GM11168 (cell line): ENCODE measurements at regions not wholly inside any gene's neighbourhood (a gene's known extent, or its start where the extent isn't known, plus 50 kb on each side); places are given as distances from the start of the nearest gene placed in this dataset.

Experiments used
- in situ Hi-C: fragments of 300-500 bp; cut with MboI; formaldehyde crosslinking; loops from one replicate; pipeline ENCODE4 v1.12.0; 2022; ENCODE audit warnings: low sequenced_read_pairs; ENCODE audit not compliant: unreplicated experiment

- in situ Hi-C loops: no loop called here
Measured at GRCh38 chr11:122330279-122330965, 214.4 kb upstream of the BLID start.

DNA sequence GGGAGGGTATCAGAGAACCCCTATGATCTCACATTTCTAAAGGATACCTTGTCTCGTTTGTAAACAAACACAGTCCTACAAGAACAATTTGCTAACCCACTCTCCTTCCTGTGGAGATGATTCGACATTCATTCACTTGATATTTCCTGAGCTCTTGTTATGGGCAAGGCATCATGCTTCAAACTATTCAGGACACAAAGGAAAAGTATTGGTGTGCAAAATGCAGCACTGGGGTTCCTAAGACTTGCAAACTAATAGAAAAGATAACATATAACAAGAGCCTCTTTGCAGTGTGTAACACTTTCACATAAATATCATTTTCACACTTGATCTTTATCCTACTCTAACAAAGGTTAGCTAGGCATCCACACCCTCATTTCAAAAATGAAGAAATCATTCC, 211.5 kb upstream of the BLID start:
- in situ Hi-C loops: no loop called here

GRCh38 chr11:122323754-122324421, 207.9 kb upstream of the BLID start:
- in situ Hi-C loops: no loop called here

- in situ Hi-C loops: no loop called here
Measured at GRCh38 chr11:122322329-122322728, 206.3 kb upstream of the BLID start.

DNA sequence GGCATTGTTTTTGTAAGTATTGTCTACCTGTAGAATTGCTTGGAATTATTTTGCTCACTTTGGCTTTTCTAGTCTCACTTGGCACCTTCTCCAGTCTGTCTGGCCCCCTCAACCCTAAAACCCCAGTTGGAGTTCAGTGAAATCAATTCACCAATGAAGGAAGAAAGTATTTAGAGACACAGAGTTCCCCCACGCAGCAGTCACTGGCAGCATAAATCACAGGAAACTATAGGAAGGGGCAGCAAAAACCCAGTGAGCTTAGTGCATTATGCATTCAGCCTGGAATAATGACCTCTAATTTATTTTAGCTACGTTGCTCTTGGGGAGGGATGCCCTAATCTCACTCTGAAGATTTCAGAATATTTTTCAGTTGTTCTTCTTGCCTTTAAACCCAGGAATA, 204.7 kb upstream of the BLID start:
- in situ Hi-C loops: no loop called here

DNA sequence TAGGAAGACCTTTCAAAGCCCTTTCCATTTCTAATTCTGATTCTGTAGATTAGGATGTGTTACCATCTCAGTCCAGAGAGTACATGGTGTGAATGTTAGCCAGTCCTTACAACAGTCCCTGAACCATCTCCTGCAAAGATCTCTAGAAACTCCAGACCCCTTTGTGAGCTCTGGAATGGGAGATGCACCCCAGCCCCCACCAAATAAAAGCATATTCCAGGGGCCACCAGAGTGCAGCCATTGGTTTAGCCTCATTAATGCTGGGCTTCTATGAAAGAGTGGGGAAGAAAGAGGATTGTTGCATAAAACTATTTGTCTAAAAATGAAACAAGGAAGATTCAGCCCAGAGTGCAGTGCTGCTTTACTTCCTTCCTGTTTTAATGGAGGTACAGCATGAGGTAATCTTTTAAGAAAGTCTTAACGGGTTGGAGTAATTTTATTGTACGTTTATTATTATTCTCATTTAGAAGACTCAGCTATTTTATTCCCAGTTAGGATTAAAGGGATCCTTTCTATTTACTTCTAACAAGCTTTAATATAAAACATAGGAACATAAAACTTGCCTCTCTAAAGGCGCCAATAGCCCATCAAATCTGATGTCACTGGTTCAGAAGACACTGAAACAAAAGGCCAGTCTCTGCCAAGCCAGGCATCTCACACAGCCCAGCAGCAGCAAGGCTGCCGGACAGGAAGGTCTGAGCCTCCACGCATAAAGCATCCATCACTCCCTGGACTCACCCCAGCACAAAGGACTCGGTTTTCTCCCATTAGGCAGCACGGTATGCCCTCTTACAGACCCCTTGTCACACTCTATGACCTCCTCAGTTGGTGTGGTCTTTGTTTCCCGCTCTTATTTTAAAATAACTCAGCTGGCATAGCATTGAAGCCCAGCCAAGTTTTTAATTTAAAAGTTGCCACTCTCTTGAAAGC, 203.9 kb upstream of the BLID start:
- in situ Hi-C loops: no loop called here

- in situ Hi-C loops: no loop called here
Measured at GRCh38 chr11:122319085-122319484, 203.1 kb upstream of the BLID start.

DNA sequence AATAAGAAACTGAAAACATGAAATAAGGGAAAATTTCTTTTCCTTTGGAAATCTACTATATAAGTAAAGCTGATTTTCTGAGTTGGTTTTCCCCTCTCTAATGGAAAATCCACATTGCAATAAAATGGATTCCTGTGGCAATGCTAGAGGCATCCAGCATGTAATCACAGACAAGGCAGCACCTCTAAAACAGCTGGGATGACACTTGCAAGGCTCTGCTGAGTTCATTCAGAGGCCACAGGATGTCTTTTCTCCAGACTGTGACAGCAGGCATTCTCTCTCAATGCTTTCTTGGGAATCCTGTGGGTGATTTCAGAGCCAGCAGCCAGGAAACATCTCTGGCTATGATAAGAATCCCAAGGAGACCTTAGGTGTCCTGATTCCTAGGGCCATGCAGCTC, 201.3 kb upstream of the BLID start:
- in situ Hi-C loops: no loop called here

DNA sequence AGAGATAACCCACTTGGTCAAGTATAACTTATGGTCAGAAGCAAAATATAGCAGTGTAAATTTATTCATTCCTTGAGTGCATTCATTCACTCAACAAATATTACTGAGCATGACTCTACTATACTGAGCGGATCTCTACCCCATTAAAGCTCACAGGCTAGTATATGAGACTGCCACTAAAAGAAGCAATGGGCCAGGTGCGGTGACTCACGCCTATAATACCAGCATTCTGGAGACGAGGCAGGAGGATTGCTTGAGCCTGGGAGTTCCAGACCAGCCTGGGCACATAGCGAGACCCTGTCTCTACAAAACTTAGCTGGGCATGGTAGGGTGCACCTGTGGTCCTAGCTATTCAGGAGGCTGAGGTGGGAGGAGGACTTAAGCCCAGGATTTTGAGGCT, 197.6 kb upstream of the BLID start:
- in situ Hi-C loops: no loop called here

DNA sequence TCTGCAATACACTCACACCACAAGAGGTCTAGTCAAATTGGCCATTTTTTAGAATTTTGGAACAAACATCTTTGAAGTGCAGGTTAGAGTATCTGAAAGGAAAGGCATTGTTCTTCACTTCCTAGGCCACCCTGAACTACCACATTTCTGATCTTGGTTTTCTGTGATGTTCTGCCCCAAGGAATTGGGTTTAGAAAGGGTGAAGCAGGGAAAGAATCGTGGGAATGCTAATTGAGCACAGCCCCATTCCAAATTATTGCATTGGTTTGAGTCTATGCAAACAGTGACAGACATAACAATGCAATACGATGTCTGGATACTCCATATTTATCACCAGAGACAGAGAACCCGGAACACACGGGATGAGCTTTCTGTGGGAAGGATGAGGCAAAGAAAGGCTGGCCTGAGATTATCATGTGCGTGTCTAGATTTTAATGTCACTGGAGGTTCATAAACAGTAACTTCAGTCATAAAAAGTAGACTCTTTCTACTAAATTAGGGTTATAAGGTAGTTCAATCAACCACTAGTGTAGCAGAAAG, 195.3 kb upstream of the BLID start:
- in situ Hi-C loops: no loop called here

- in situ Hi-C loops: no loop called here
Measured at GRCh38 chr11:122310766-122311165, 194.8 kb upstream of the BLID start.

DNA sequence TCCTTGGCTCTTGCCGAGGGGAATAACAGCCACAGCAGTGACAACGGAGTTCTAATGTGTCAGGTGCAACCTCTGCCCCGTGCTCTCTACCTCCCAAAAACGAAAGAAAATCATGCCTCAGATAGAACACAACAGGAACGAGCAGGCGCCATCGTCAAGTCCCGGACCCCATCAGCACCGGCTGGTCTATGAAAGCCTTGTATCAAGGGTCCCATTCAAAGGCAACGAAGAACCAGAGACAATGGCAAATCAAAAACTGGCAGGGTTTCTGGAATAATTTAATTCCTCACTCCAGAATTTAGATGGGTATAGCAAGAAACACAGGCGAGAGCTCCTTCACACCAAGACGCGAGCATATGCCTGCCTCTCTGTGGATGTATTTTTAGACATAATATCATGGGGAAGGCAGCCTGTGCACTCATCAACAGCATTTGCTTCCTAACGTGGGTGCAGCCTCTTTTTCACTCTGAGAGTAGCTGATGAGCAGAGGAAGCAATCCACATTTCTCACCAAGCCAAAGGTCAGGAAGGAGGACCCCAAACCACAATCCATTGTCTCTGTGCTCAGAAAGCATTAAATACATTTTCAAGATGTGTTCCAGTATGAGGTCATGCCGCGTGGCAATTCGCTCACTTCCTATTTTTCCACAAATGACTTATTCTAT, 193.4 kb upstream of the BLID start:
- in situ Hi-C loops: no loop called here

- in situ Hi-C loops: no loop called here
Measured at GRCh38 chr11:122308226-122308625, 192.2 kb upstream of the BLID start.

DNA sequence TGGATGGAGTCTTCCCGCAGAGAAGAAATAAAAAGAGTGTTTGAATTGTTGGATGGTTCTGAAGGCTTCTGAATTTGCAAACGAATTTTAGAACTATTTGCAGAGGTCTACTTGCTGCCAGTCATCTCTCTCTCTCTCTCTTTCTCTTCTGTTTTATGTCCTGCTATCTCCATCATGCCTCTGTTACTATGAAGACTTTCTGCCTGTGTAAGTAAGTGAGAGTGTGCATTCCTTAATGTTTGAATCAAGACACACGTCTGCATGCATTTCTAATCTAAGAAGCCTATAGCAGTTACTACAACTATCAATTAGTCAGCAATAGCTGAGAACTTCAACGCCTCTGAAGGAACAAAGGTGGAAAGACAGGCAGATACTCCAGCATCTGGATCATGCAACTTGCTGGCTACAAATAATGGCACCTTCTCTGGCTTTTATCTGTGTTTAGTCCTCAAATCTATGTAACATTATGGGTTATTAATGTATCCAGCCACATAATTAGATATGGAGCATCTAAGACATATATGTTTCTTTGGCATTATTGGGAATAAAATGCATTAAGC, 191.5 kb upstream of the BLID start:
- in situ Hi-C loops: no loop called here

GRCh38 chr11:122306831-122307391, 190.9 kb upstream of the BLID start:
- in situ Hi-C loops: no loop called here

DNA sequence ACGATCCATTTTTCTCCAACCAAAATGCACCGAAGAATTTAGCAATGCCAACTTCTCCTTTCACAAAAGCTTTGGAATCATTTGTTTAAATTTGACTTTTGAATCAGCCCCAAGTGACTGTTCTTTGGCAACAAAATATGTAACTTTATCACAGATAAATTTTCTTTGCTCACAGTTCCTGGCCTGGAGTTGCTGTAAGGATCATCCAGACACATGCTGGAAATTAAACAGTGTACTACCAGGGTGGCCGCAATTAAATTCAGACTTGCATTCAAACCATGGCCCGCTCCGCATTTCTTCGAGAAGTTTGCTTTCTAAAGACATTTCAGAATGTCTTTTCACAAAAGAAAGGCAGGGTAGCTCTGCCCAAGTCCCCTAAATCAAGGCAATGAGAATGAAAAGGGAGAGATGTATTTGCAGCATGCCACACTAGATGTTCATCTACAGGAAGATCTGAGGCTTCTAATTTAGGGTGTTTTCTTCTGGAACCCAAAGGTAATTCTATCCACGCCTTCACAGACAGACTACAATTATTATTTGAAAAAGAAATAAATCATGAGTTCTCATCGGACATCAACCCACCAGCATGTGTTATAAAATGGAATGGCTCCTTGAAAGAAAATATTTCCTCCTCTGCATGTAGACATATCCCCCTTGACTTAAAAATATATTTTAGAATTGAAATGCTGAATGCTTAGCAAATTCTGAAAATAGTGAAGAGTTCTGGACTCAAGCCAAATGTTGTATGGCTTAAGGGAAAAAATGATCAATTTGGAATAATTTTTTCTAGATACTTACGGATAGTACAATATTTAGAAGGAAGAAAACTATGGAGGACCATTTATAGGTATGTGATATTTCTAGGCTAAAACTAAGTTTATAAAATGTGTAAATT, 189.7 kb upstream of the BLID start:
- in situ Hi-C loops: no loop called here

- in situ Hi-C loops: no loop called here
Measured at GRCh38 chr11:122304973-122305372, 189.0 kb upstream of the BLID start.

DNA sequence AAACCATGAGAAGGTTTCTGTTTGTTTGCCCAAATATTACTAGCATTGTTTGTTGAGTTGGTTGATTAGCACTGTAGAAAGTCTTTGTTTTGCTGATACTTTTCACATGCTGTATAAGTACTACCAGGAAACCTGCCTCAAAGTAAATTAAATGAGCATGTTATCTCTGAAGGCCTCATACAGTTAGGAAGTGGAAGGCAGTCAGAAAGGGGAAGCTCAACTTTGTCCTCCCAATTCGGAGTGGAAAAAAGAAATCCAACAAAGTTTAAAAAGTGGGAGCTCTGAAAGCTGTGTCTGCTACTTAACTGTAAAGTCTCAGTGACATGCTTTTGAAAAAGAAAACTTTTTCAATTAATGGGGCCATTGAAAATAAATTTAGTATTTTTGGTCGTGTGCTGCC, 188.3 kb upstream of the BLID start:
- in situ Hi-C loops: no loop called here

GRCh38 chr11:122294041-122294440, 178.0 kb upstream of the BLID start:
- in situ Hi-C loops: no loop called here
